ENCODE measurements at regions not wholly inside any gene's neighbourhood (a gene's known extent, or its start where the extent isn't known, plus 50 kb on each side); places are given as distances from the start of the nearest gene placed in this dataset.

DNA sequence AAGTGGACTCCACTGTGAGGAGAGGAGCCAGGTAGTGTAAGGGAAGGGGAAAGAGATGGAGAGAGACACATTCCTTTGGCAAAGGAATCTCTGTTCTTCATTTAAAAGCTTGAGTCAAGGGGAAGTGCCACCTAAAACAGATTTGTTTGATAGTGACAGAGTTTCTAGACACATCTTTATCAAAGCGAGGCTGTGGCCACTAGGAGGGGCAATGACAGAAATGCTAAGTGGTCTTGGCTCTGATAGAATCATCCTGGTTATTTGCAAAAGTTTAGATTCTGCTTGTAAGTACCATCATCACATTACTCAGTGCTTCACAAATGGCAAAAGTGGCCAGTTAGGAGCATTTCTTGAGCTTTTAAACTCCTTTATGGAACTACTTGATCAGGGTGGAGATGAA lies 261.4 kb downstream of the CNTN3 start:
- no peak overlapping the region for H3K4me3 ChIP-seq (ENCODE audit: control insufficient read depth, low read depth, low read length)
- peak; percentile 11 for DNase-seq (ENCODE audit: low read depth)
- TF ChIP-seq, protein P1, sequence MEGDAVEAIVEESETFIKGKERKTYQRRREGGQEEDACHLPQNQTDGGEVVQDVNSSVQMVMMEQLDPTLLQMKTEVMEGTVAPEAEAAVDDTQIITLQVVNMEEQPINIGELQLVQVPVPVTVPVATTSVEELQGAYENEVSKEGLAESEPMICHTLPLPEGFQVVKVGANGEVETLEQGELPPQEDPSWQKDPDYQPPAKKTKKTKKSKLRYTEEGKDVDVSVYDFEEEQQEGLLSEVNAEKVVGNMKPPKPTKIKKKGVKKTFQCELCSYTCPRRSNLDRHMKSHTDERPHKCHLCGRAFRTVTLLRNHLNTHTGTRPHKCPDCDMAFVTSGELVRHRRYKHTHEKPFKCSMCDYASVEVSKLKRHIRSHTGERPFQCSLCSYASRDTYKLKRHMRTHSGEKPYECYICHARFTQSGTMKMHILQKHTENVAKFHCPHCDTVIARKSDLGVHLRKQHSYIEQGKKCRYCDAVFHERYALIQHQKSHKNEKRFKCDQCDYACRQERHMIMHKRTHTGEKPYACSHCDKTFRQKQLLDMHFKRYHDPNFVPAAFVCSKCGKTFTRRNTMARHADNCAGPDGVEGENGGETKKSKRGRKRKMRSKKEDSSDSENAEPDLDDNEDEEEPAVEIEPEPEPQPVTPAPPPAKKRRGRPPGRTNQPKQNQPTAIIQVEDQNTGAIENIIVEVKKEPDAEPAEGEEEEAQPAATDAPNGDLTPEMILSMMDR (conservative IDR thresholded peaks at IDR 0.05; ENCODE audit: control insufficient read depth, insufficient read depth, low read depth, low read length): peak; percentile 24

DNA sequence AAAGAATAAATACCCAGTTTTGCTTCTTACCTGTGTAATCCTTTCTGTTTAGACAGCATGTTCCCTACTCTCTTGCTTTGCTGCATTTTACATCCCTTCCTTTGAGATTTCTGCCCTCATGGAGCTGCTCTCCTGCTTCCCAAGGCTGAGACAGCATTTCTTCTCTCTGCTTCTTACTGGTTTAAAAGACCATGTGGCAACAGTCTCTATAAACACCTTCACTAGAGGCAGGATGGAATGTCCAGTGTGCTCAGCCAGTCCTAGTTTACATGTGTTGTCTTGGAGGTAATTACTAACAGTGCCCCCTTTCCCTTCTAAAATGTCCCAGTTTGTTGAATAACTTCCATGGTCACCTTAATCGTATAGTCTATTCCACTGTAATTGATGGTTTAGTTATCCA lies 262.3 kb downstream of the CNTN3 start:
- TF ChIP-seq, protein P1 (conservative IDR thresholded peaks at IDR 0.05; ENCODE audit: control insufficient read depth, insufficient read depth, low read depth, low read length): no peak
- no peak for DNase-seq (ENCODE audit: low read depth)
- no peak overlapping the region for H3K4me3 ChIP-seq (ENCODE audit: control insufficient read depth, low read depth, low read length)

GRCh38 chr3:74351213-74351612 lies 263.2 kb downstream of the CNTN3 start:
- TF ChIP-seq, protein P1 (conservative IDR thresholded peaks at IDR 0.05; ENCODE audit: control insufficient read depth, insufficient read depth, low read depth, low read length): no peak

GRCh38 chr3:74349015-74349414 lies 265.4 kb downstream of the CNTN3 start:
- DNase-seq (ENCODE audit: low read depth): no peak
- TF ChIP-seq, protein P1 (conservative IDR thresholded peaks at IDR 0.05; ENCODE audit: control insufficient read depth, insufficient read depth, low read depth, low read length): no peak

More at GRCh38 chr3:74351213-74351612, 263.2 kb downstream of the CNTN3 start:
- H3K4me3 ChIP-seq (ENCODE audit: control insufficient read depth, low read depth, low read length): no peak overlapping the region
- no peak for DNase-seq (ENCODE audit: low read depth)

DNA sequence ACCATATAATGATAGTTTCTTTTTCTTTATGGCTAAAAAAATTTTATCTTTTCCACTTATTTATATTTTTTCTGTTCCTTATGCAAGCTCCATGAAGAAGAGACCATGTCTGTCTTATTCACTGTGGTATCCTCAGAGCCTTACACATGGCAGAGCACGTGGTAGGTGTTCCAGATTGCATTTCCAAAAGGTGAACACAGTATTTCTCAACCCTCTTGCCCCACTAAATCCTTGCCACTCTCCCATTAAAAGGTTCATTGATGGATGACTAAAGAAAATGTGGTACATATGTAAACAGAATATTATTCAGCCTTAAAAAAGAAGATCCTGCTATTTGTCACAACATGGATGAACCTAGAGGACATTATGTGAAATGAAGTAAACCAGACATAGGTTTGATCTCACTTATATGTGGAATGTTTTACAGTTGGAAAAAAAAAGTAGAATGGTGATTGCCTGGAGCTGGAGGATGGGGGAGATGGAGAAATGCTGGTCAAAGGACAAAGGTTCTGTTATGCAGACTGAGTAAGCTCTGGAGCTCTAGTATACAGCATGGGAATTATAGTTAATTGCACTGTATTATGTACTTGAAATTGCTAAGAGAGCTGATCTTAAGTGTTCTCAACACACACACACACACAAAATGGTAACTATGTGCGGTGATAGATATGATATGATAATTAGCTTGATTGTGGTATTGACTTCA lies 266.7 kb downstream of the CNTN3 start:
- TF ChIP-seq, protein P1 (conservative IDR thresholded peaks at IDR 0.05; ENCODE audit: control insufficient read depth, insufficient read depth, low read depth, low read length): no peak
- H3K4me3 ChIP-seq (ENCODE audit: control insufficient read depth, low read depth, low read length): no peak overlapping the region
- DNase-seq (ENCODE audit: low read depth): no peak

More at GRCh38 chr3:74349015-74349414, 265.4 kb downstream of the CNTN3 start:
- no peak overlapping the region for H3K4me3 ChIP-seq (ENCODE audit: control insufficient read depth, low read depth, low read length)

DNA sequence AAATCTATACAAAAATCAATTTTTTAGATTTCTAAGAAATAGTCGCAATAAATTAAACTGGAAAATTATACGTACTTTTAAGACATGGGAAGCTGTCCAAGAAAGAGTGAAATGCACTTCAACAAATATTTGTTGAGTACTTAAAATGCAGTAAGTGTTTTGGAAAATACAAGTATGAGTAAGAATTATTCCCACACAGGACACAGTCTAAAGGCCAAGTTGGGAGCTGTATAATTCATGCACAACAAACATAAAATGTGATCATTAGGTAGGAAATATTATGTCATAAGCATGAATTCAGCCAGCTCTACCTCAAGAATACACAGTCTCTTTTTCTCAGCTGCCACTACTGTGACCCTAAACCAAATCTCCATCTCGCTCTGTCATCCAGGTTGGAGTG lies 267.6 kb downstream of the CNTN3 start:
- no peak for DNase-seq (ENCODE audit: low read depth)
- H3K4me3 ChIP-seq (ENCODE audit: control insufficient read depth, low read depth, low read length): no peak overlapping the region
- TF ChIP-seq, protein P1 (conservative IDR thresholded peaks at IDR 0.05; ENCODE audit: control insufficient read depth, insufficient read depth, low read depth, low read length): no peak
